ENCODE measurements at regions not wholly inside any gene's neighbourhood (a gene's known extent, or its start where the extent isn't known, plus 50 kb on each side); places are given as distances from the start of the nearest gene placed in this dataset.
"Not testable (repeated sequence)": the region's sequence is repeated elsewhere in the genome, so short reads cannot be mapped to it uniquely, and the experiment has no call there.

- TF ChIP-seq, protein P1, sequence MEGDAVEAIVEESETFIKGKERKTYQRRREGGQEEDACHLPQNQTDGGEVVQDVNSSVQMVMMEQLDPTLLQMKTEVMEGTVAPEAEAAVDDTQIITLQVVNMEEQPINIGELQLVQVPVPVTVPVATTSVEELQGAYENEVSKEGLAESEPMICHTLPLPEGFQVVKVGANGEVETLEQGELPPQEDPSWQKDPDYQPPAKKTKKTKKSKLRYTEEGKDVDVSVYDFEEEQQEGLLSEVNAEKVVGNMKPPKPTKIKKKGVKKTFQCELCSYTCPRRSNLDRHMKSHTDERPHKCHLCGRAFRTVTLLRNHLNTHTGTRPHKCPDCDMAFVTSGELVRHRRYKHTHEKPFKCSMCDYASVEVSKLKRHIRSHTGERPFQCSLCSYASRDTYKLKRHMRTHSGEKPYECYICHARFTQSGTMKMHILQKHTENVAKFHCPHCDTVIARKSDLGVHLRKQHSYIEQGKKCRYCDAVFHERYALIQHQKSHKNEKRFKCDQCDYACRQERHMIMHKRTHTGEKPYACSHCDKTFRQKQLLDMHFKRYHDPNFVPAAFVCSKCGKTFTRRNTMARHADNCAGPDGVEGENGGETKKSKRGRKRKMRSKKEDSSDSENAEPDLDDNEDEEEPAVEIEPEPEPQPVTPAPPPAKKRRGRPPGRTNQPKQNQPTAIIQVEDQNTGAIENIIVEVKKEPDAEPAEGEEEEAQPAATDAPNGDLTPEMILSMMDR (IDR thresholded peaks at IDR 0.05; ENCODE audit: low read depth, low read length) = no peak
- no peak for DNase-seq (ENCODE audit: extremely low read depth, low read depth)
Measured at GRCh38 chr16:59021751-59022150, 287.6 kb upstream of the GOT2 start.

DNA sequence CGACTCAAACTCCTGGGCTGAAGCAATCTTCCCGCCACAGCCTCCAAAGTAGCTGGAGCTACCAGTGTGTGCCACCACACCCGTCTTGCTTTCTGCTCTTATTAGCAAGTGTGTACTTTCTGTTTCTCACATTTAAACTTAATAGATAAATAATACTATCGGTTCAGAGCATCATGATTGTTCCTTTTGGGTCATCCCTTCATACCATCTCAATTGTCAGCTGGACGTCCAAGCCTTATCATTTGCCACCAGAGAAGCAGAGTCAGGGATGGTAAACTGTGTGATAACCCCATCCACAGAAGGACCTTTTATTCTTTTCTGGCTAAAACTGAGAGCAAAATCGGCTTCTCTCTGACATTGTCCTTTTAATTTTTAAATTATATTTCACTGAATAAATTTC lies 279.8 kb upstream of the GOT2 start:
- TF ChIP-seq, protein P1 (IDR thresholded peaks at IDR 0.05; ENCODE audit: low read depth, low read length) = no peak
- DNase-seq (ENCODE audit: extremely low read depth, low read depth) = no peak

DNA sequence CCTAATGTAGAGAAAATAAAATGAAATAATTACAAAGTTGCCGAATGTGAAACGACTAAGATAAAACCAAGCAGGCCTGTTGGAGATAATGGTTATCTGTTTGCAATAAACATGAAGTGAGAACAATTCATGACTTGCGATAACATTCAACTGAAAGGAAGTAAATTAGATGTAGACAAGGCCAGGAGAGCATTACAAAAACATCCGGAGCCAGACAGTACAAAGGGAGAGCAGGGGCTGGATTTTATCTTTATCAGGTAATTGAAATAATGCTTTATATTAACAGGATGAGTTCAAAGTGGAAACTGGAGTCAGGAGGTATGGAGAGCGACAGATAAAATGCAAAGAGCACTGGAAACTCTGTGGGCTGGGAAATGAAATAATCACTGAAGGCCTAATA lies 265.6 kb upstream of the GOT2 start:
- TF ChIP-seq, protein P1 (IDR thresholded peaks at IDR 0.05; ENCODE audit: low read depth, low read length) = no peak
- no peak for DNase-seq (ENCODE audit: extremely low read depth, low read depth)

GRCh38 chr16:58992755-58993154 lies 258.6 kb upstream of the GOT2 start:
- DNase-seq (ENCODE audit: extremely low read depth, low read depth) = not testable (repeated sequence)

DNA sequence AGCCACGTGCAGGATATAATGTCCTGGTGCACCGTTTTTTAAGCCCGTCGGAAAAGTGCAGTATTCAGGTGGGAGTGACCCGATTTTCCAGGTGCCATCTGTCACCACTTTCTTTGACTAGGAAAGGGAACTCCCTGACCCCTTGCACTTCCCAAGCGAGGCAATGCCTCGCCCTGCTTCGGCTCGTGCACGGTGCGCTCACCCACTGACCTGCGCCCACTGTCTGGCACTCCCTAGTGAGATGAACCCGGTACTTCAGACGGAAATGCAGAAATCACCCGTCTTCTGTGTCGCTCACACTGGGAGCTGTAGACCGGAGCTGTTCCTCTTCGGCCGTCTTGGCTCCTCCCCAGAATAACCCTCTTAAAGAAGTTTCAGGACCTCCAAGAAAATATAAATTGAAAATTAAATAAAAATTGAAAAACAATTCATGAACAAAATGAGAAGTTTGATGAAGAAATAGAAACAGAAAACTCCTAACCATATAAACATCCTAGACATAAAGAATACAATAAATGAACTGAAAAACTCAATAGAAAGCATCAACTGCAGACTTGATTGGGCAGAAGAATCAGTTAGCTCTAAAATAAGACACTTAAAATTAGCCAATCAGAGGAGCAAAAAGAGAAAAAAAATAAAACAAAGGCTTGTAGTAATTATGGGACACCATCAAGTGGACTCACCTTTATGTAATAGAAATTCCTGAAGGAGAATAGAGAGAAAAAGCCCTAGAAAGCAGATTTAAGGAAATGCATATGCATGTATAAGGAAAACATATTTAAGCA lies 249.3 kb upstream of the GOT2 start:
- not testable (repeated sequence) for DNase-seq (ENCODE audit: extremely low read depth, low read depth)

GRCh38 chr16:58970775-58971174 lies 236.7 kb upstream of the GOT2 start:
- DNase-seq (ENCODE audit: extremely low read depth, low read depth) = peak; percentile 5
- TF ChIP-seq, protein P1 (IDR thresholded peaks at IDR 0.05; ENCODE audit: low read depth, low read length) = no peak

DNA sequence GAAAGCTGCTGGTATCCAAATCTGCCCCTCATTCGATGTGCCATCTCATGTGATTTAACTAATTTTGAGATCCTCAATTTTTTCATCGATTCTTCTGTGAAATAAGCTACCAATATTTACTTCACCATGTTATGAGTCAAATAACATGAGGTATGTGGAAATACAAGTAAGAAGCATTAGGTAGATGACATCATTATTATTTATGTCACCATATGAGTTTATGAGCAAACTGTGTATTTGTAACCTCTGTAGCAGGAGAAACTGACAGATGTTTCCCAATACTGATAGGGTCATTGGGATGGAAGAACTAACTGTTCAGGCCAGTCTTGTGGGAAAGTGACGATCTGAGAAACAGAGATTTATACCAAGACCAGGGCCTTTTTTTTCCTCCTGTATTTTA lies 229.4 kb upstream of the GOT2 start:
- TF ChIP-seq, protein P1 (IDR thresholded peaks at IDR 0.05; ENCODE audit: low read depth, low read length) = no peak
- no peak for DNase-seq (ENCODE audit: extremely low read depth, low read depth)

DNA sequence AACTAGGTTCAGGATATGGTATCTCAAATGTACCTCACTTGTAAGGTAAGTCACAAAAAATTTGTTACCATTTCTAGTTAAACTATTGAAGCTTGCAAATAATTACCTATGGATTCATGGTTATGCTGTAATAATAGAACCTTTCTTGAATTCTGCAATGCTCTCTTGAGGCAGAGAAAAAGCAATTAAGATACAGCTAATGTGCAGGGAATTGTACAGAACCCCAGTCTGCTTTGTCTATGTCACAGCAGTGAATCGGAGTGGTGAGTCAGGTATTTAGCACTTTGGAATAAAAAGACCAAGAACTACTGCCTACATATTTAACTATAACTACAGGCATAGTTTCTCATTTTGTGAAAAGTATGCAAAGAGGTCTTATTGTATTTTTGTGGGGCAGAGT lies 228.7 kb upstream of the GOT2 start:
- TF ChIP-seq, protein P1 (IDR thresholded peaks at IDR 0.05; ENCODE audit: low read depth, low read length) = no peak
- no peak for DNase-seq (ENCODE audit: extremely low read depth, low read depth)
